ENCODE measurements at regions not wholly inside any gene's neighbourhood (a gene's known extent, or its start where the extent isn't known, plus 50 kb on each side); places are given as distances from the start of the nearest gene placed in this dataset.
"Not testable (repeated sequence)": the region's sequence is repeated elsewhere in the genome, so short reads cannot be mapped to it uniquely, and the experiment has no call there.

DNA sequence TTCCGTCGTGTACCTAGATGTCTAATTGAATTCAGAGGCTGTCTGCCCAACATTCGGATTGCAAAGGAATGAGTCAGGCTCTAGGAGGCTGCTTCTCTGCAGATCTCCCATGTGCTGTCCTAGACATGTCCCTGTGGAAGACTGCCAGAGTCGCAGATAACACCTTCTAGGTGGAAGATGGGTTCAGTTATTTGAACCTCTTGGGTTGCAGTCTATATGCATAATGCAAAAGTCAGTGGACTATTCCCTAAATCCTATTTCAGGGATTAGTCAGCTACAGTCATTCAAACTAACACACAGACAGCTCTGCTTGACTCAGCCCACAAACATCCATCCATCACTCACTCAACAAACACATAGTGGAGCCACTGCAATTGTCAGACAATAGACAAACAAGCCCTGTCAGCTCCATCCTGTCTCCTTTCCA lies 300.0 kb upstream of the CTNNB1 start:
- no peak for ATAC-seq
- H3K4me1 ChIP-seq: no peaks in the 10 kb centered on the region
- no peak overlapping the region for H3K4me3 ChIP-seq
- no peaks in the 10 kb centered on the region for H3K9me3 ChIP-seq
- no peaks in the 10 kb centered on the region for H3K36me3 ChIP-seq
- TF ChIP-seq, protein P1, sequence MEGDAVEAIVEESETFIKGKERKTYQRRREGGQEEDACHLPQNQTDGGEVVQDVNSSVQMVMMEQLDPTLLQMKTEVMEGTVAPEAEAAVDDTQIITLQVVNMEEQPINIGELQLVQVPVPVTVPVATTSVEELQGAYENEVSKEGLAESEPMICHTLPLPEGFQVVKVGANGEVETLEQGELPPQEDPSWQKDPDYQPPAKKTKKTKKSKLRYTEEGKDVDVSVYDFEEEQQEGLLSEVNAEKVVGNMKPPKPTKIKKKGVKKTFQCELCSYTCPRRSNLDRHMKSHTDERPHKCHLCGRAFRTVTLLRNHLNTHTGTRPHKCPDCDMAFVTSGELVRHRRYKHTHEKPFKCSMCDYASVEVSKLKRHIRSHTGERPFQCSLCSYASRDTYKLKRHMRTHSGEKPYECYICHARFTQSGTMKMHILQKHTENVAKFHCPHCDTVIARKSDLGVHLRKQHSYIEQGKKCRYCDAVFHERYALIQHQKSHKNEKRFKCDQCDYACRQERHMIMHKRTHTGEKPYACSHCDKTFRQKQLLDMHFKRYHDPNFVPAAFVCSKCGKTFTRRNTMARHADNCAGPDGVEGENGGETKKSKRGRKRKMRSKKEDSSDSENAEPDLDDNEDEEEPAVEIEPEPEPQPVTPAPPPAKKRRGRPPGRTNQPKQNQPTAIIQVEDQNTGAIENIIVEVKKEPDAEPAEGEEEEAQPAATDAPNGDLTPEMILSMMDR (IDR thresholded peaks at IDR 0.05): no peak
- intact Hi-C loops (cut with DNase I): no loop called here
- no peak for DNase-seq
- no peaks in the 10 kb centered on the region for H3K27me3 ChIP-seq
- no peak overlapping the region for H3K27ac ChIP-seq

DNA sequence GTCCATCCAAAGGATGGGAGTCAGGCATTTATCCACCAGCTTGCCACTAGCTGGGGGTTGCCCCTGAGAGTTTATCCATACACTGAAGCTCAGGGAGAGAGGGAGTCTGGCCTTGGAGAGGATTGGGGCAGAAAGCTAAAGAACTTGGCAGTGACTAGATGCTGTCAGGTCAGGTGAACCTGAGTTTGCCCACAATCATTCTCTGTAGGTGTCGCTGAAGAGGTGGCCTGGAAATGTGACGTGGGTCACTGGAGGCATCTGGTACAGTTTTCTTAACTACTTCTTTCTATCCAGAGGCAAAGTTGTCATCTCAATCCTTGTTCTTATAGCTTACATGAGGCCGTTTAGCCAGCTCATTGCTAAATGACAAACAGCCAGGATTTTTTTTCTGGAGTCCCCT lies 298.0 kb upstream of the CTNNB1 start:
- TF ChIP-seq, protein P1 (IDR thresholded peaks at IDR 0.05): no peak
- intact Hi-C loops (cut with DNase I): no loop called here
- Histone ChIP-seq H3K27ac (no peak overlapping the region), H3K4me3 (no peak overlapping the region), H3K36me3 (no peaks in the 10 kb centered on the region), H3K27me3 (no peaks in the 10 kb centered on the region), H3K9me3 (peaks cover 0 to 2% of the 10 kb centered on the region in 2 donors), H3K4me1 (no peaks in the 10 kb centered on the region)
- ATAC-seq: no peak
- no peak for DNase-seq

DNA sequence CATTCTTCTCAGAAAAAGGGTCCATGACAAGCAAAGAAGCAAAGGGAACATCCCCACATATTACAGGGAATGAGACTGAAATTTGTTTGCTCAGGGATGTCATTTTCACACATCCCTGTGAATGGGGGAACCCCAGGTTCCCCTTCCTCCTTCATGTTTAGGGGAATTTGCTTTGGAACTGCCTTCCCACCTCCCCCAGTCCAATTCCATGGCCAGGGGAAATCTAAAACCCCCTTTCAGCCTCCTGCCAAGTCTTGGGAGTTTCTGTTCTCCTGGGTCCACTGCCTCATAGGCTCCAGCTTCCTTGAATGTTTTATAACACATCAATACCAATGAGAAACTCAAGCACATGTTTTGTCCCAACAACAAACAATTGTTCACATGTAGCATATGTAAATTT lies 297.5 kb upstream of the CTNNB1 start:
- Histone ChIP-seq H3K4me3 (no peak overlapping the region), H3K27ac (no peak overlapping the region), H3K9me3 (peaks cover 0 to 2% of the 10 kb centered on the region in 2 donors), H3K27me3 (no peaks in the 10 kb centered on the region), H3K36me3 (no peaks in the 10 kb centered on the region), H3K4me1 (no peaks in the 10 kb centered on the region)
- TF ChIP-seq, protein P1 (IDR thresholded peaks at IDR 0.05): no peak
- intact Hi-C loops (cut with DNase I): no loop called here
- ATAC-seq: no peak
- DNase-seq: no peak

DNA sequence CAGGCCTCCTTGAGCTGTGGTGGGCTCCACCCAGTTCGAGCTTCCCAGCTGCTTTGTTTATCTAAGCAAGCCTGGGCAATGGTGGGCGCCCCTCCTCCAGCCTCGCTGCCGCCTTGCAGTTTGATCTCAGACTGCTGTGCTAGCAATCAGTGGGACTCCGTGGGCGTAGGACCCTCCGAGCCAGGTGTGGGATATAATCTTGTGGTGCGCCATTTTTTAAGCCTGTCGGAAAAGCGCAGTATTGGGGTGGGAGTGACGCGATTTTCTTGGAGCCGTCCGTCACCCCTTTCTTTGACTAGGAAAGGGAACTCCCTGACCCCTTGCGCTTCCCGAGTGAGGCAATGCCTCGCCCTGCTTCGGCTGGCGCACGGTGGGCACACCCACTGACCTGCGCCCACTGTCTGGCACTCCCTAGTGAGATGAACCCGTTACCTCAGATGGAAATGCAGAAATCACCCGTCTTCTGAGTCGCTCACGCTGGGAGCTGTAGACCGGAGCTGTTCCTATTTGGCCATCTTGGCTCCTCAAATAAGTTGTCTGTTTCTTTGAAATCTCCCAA lies 291.3 kb upstream of the CTNNB1 start:
- DNase-seq; H3K4me3 ChIP-seq; ATAC-seq; H3K9me3 ChIP-seq; H3K27ac ChIP-seq; H3K27me3 ChIP-seq; intact Hi-C loops (cut with DNase I); H3K4me1 ChIP-seq; H3K36me3 ChIP-seq: not testable (repeated sequence)

DNA sequence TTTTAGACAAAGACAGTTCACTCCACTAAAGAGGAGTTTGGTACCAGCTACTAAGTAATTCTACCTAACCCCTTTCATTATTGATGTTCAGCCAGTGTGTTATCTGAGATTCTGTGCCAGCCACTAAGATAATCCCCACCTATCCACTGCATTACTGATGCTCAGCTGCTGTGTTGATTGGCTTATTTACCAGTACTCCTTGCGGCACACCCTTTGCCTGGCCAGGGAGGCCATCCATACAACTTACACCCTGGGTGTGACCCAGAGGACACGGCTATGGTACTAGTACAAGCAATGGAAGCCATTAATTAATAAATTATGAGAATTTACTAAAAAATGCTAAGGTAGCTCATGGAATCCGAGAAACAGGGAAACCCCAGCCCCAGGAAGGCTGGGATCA lies 290.7 kb upstream of the CTNNB1 start:
- H3K27ac ChIP-seq: no peak overlapping the region
- DNase-seq (no peak), ATAC-seq (no peak)
- no peaks in the 10 kb centered on the region for H3K36me3 ChIP-seq
- H3K9me3 ChIP-seq: peaks cover 0 to 2% of the 10 kb centered on the region in 2 donors
- no peaks in the 10 kb centered on the region for H3K27me3 ChIP-seq
- H3K4me3 ChIP-seq: no peak overlapping the region
- TF ChIP-seq, protein P1 (IDR thresholded peaks at IDR 0.05): no peak
- intact Hi-C loops (cut with DNase I): no loop called here
- no peaks in the 10 kb centered on the region for H3K4me1 ChIP-seq

DNA sequence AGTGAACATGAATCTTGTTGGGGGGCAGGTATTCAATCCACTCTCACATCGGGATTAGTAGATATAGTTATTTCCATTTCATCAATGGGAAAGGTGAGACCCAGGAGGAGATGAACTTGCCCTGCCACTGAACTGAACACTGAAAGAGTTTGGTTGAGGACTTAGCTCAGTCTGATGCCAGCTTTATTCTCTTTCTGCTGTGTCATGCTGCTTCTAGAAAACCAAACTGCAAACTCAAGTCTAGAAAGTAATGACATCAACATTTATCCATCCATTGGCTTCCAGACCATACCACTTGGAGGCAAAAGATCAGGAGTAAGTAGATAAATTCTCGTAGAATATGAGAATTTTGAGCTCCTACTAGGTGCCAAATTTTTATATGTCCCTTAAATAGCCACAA lies 288.0 kb upstream of the CTNNB1 start:
- Histone ChIP-seq H3K27ac (no peak overlapping the region), H3K36me3 (no peaks in the 10 kb centered on the region), H3K9me3 (no peaks in the 10 kb centered on the region), H3K27me3 (no peaks in the 10 kb centered on the region), H3K4me3 (no peak overlapping the region), H3K4me1 (no peaks in the 10 kb centered on the region)
- ATAC-seq (no peak), DNase-seq (no peak)
- TF ChIP-seq, protein P1 (IDR thresholded peaks at IDR 0.05): no peak
- intact Hi-C loops (cut with DNase I): no loop called here

All from left lung (tissue), 4 donors.